GM21423 (cell line): ENCODE measurements at regions not wholly inside any gene's neighbourhood (a gene's known extent, or its start where the extent isn't known, plus 50 kb on each side); places are given as distances from the start of the nearest gene placed in this dataset.
"Not testable (repeated sequence)": the region's sequence is repeated elsewhere in the genome, so short reads cannot be mapped to it uniquely, and the experiment has no call there.

Source experiments
- ATAC-seq: cut with Tn5 transposase; IDR thresholded peaks from one replicate; pipeline ENCODE4 v1.9.1; 2021; ENCODE audit warnings: mild to moderate bottlenecking, moderate library complexity; ENCODE audit not compliant: unreplicated experiment

- ATAC-seq: no peak
Measured at GRCh38 chrX:124234348-124234747, 98.1 kb upstream of the TEX13D start.

- no peak for ATAC-seq
Measured at GRCh38 chrX:124238268-124238667, 94.2 kb upstream of the TEX13D start.

- ATAC-seq: peak; percentile 32
Measured at GRCh38 chrX:124239324-124239723, 93.1 kb upstream of the TEX13D start.

GRCh38 chrX:124239911-124240310 is 92.5 kb upstream of the TEX13D start:
- ATAC-seq: peak; percentile 93

GRCh38 chrX:124240422-124240821 is 92.0 kb upstream of the TEX13D start:
- ATAC-seq: peak; percentile 3

GRCh38 chrX:124242131-124242530 is 90.3 kb upstream of the TEX13D start:
- ATAC-seq: no peak

- ATAC-seq: no peak
Measured at GRCh38 chrX:124249345-124249744, 83.1 kb upstream of the TEX13D start.

GRCh38 chrX:124250835-124251437 is 81.5 kb upstream of the TEX13D start:
- no peak for ATAC-seq

- ATAC-seq: no peak
Measured at GRCh38 chrX:124254611-124255010, 77.8 kb upstream of the TEX13D start.

- no peak for ATAC-seq
Measured at GRCh38 chrX:124256216-124256615, 76.2 kb upstream of the TEX13D start.

GRCh38 chrX:124256629-124257380 is 75.7 kb upstream of the TEX13D start:
- no peak for ATAC-seq

GRCh38 chrX:124257924-124258702 is 74.3 kb upstream of the TEX13D start:
- no peak for ATAC-seq

- no peak for ATAC-seq
Measured at GRCh38 chrX:124260845-124261244, 71.6 kb upstream of the TEX13D start.

- no peak for ATAC-seq
Measured at GRCh38 chrX:124263743-124264142, 68.7 kb upstream of the TEX13D start.

- ATAC-seq: no peak
Measured at GRCh38 chrX:124268099-124268498, 64.4 kb upstream of the TEX13D start.

GRCh38 chrX:124269881-124270280 is 62.6 kb upstream of the TEX13D start:
- ATAC-seq: no peak

GRCh38 chrX:124271599-124271998 is 60.9 kb upstream of the TEX13D start:
- ATAC-seq: not testable (repeated sequence)

- no peak for ATAC-seq
Measured at GRCh38 chrX:124272370-124272982, 60.0 kb upstream of the TEX13D start.

GRCh38 chrX:124274438-124275181 is 57.9 kb upstream of the TEX13D start:
- no peak for ATAC-seq

GRCh38 chrX:124275182-124275894 is 57.1 kb upstream of the TEX13D start:
- no peak for ATAC-seq
